MM.1S (cell line): ENCODE measurements at regions not wholly inside any gene's neighbourhood (a gene's known extent, or its start where the extent isn't known, plus 50 kb on each side); places are given as distances from the start of the nearest gene placed in this dataset.

Source experiments
- CTCF ChIP-seq: fragments of 300-600 bp; sonication (generic); IDR thresholded peaks from 2 replicates; pipeline ENCODE4 v1.5.1; 2016; ENCODE audit warnings: antibody characterized with exemption, low read length, mixed read lengths
- EZH2phosphoT487 ChIP-seq: fragments of 300-600 bp; sonication (generic); IDR thresholded peaks from 2 replicates; pipeline ENCODE4 v1.6.1; 2018; ENCODE audit warnings: antibody characterized with exemption, low read length

DNA sequence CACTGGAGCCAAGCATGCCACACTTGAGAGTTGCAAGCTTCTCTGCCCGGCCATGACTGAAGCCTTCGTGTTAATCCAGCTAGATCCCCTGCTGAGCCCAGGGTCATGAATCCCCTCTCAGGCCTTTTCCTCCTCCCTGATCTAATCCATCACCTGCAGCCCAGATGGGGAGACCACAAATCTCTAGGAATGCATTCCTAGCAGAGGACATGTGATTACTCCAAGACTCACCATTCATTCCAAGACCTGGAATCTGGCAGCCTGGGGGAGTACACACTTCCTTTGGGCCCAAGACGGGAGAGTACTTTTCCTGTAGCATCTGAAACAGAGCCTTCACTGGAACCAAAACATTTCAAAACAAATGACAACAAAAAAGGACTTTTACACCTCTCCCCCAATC is 269.3 kb upstream of the NFIA start:
- TF ChIP-seq CTCF (no peak), EZH2phosphoT487 (no peak)
